GM08714 (cell line): ENCODE measurements at regions not wholly inside any gene's neighbourhood (a gene's known extent, or its start where the extent isn't known, plus 50 kb on each side); places are given as distances from the start of the nearest gene placed in this dataset.

Experiments used
- H3K4me3 ChIP-seq: fragments of 200-500 bp; sonication (Bioruptor generic); 2 replicates; pipeline ENCODE4 v1.5.1; 2014; ENCODE audit warnings: mild to moderate bottlenecking, low read length, inconsistent platforms
- ZNF274 ChIP-seq: IDR thresholded peaks from 2 replicates; pipeline ENCODE4 v1.6.1; 2012; ENCODE audit warnings: mild to moderate bottlenecking, low read depth, low read length

- no peak overlapping the region for H3K4me3 ChIP-seq
- TF ChIP-seq ZNF274: no peak
Measured at GRCh38 chr6:76703786-76704185, 631.3 kb upstream of the IMPG1 start.

GRCh38 chr6:76703285-76703684 is 630.8 kb upstream of the IMPG1 start:
- TF ChIP-seq ZNF274: no peak
- H3K4me3 ChIP-seq: no peak overlapping the region

GRCh38 chr6:76702187-76702586 is 629.7 kb upstream of the IMPG1 start:
- no peak overlapping the region for H3K4me3 ChIP-seq
- no peak for TF ChIP-seq ZNF274

- TF ChIP-seq ZNF274: no peak
- H3K4me3 ChIP-seq: no peak overlapping the region
Measured at GRCh38 chr6:76701610-76702009, 629.1 kb upstream of the IMPG1 start.

- H3K4me3 ChIP-seq: no peak overlapping the region
- TF ChIP-seq ZNF274: no peak
Measured at GRCh38 chr6:76697585-76697984, 625.1 kb upstream of the IMPG1 start.

GRCh38 chr6:76694795-76695194 is 622.3 kb upstream of the IMPG1 start:
- H3K4me3 ChIP-seq: no peak overlapping the region
- TF ChIP-seq ZNF274: no peak

- TF ChIP-seq ZNF274: no peak
- no peak overlapping the region for H3K4me3 ChIP-seq
Measured at GRCh38 chr6:76684875-76685274, 612.4 kb upstream of the IMPG1 start.

- TF ChIP-seq ZNF274: no peak
Measured at GRCh38 chr6:76683985-76684384, 611.5 kb upstream of the IMPG1 start.

GRCh38 chr6:76682842-76683241 is 610.4 kb upstream of the IMPG1 start:
- TF ChIP-seq ZNF274: no peak
- H3K4me3 ChIP-seq: no peak overlapping the region

More at GRCh38 chr6:76683985-76684384, 611.5 kb upstream of the IMPG1 start:
- no peak overlapping the region for H3K4me3 ChIP-seq

GRCh38 chr6:76681781-76682180 is 609.3 kb upstream of the IMPG1 start:
- no peak for TF ChIP-seq ZNF274
- no peak overlapping the region for H3K4me3 ChIP-seq

GRCh38 chr6:76677017-76677416 is 604.6 kb upstream of the IMPG1 start:
- no peak overlapping the region for H3K4me3 ChIP-seq
- TF ChIP-seq ZNF274: no peak

- no peak overlapping the region for H3K4me3 ChIP-seq
- no peak for TF ChIP-seq ZNF274
Measured at GRCh38 chr6:76671751-76672150, 599.3 kb upstream of the IMPG1 start.

GRCh38 chr6:76644231-76644630 is 571.8 kb upstream of the IMPG1 start:
- H3K4me3 ChIP-seq: no peak overlapping the region
- TF ChIP-seq ZNF274: no peak

GRCh38 chr6:76639941-76640340 is 567.5 kb upstream of the IMPG1 start:
- H3K4me3 ChIP-seq: no peak overlapping the region
- TF ChIP-seq ZNF274: no peak

- H3K4me3 ChIP-seq: no peak overlapping the region
- no peak for TF ChIP-seq ZNF274
Measured at GRCh38 chr6:76634695-76635094, 562.2 kb upstream of the IMPG1 start.

- no peak for TF ChIP-seq ZNF274
- H3K4me3 ChIP-seq: no peak overlapping the region
Measured at GRCh38 chr6:76633259-76633658, 560.8 kb upstream of the IMPG1 start.
